ENCODE measurements at regions not wholly inside any gene's neighbourhood (a gene's known extent, or its start where the extent isn't known, plus 50 kb on each side); places are given as distances from the start of the nearest gene placed in this dataset.
"Not testable (repeated sequence)": the region's sequence is repeated elsewhere in the genome, so short reads cannot be mapped to it uniquely, and the experiment has no call there.

DNA sequence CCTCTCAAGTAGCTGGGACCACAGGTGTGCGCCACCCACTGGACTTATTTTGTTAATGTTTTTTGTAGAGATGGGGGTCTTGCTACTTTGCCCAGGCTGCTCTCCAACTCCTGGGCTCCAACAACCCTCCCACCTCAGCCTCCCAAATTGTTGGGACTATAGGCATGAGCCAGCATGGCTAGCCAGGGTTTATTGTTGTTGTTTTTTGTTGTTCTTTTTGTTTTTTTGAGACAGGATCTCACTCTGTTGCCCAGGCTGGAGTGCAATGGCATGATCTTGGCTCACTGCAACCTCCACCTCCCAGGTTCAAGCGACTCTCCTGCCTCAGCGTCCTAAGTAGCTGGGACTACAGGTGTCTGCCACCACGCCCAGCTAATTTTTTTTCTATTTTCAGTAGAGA is 142.2 kb downstream of the CRLF3 start:
- not testable (repeated sequence) for H3K9me3 ChIP-seq; DNase-seq (ENCODE audit: low spot score); H3K27me3 ChIP-seq; H3K27ac ChIP-seq; H3K4me3 ChIP-seq; H3K4me1 ChIP-seq; H3K36me3 ChIP-seq

- H3K27me3 ChIP-seq; H3K27ac ChIP-seq; H3K4me3 ChIP-seq; DNase-seq (ENCODE audit: low spot score); H3K36me3 ChIP-seq; H3K4me1 ChIP-seq: not testable (repeated sequence)
- H3K9me3 ChIP-seq: peaks cover 0 to 20% of the 10 kb centered on the region in 2 donors
Observed at GRCh38 chr17:30680681-30681080, 143.8 kb downstream of the CRLF3 start.

GRCh38 chr17:30677550-30678249 is 146.8 kb downstream of the CRLF3 start:
- Histone ChIP-seq H3K27me3 (no peaks in the 10 kb centered on the region), H3K4me3 (no peak overlapping the region), H3K9me3 (peaks cover 0 to 20% of the 10 kb centered on the region in 2 donors), H3K36me3 (no peaks in the 10 kb centered on the region), H3K27ac (no peak overlapping the region), H3K4me1 (no peaks in the 10 kb centered on the region)
- TF ChIP-seq, protein P1, sequence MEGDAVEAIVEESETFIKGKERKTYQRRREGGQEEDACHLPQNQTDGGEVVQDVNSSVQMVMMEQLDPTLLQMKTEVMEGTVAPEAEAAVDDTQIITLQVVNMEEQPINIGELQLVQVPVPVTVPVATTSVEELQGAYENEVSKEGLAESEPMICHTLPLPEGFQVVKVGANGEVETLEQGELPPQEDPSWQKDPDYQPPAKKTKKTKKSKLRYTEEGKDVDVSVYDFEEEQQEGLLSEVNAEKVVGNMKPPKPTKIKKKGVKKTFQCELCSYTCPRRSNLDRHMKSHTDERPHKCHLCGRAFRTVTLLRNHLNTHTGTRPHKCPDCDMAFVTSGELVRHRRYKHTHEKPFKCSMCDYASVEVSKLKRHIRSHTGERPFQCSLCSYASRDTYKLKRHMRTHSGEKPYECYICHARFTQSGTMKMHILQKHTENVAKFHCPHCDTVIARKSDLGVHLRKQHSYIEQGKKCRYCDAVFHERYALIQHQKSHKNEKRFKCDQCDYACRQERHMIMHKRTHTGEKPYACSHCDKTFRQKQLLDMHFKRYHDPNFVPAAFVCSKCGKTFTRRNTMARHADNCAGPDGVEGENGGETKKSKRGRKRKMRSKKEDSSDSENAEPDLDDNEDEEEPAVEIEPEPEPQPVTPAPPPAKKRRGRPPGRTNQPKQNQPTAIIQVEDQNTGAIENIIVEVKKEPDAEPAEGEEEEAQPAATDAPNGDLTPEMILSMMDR (IDR thresholded peaks at IDR 0.05): no peak
- no peak for DNase-seq (ENCODE audit: low spot score)

DNA sequence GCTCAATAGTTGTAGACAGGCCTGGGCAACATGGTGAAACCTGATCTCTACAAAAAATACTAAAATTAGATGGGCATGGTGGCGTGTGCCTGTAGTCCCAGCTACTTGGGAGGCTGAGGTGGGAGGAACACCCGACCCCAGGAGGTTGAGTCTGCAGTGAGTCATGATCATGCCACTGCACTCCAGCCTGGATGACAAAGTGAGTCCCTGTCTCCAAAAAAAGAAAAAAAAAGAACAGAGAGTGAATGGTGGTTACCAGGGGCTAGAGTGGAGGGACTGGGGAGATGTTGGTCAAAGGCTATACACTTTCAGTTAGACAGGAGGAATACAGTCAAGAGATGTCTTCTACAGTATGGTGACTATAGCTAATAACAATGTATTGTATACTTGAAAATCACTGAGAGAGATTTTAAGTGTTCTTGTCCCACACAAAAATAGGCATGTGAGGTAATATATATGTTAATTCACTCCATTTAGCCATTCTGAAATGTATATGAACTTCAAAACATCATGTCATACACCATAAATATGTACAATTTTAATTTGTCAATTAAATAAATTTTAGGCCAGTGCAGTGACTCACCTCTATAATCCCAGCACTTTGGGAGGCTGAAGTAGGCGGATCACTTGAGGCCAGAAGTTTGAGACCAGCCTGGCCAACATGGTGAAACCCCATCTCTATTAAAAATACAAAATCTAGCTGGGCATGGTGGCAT is 148.6 kb downstream of the CRLF3 start:
- DNase-seq (ENCODE audit: low spot score); H3K4me1 ChIP-seq; H3K27ac ChIP-seq; H3K36me3 ChIP-seq; H3K27me3 ChIP-seq; H3K4me3 ChIP-seq: not testable (repeated sequence)
- peaks cover 0 to 20% of the 10 kb centered on the region in 2 donors for H3K9me3 ChIP-seq

DNA sequence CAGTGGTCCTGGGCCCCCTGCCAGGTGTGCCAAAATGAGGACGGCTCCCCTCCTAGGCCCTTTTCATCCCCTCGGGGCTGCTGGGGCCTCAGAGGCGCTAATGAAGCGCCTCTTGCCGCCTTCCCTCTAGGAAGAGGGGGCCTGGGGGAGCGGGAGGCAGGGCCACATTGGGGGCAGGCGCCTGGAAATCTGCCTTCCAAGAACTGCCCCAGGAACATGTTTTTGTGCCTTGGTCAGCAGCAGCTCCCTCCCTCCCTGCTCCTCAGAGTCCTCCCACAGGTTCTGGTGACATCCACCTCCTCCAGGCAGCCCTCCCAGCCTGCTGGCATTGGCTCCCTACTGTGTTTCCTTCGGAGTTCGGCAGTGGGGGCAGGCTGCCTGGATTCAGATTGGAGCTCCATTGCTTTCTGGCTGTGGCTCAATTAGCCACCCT is 155.3 kb downstream of the CRLF3 start:
- not testable (repeated sequence) for H3K36me3 ChIP-seq; H3K4me3 ChIP-seq; DNase-seq (ENCODE audit: low spot score); H3K4me1 ChIP-seq; H3K27ac ChIP-seq; H3K27me3 ChIP-seq; H3K9me3 ChIP-seq

GRCh38 chr17:30668360-30669181 is 155.9 kb downstream of the CRLF3 start:
- H3K36me3 ChIP-seq: not testable (repeated sequence)
- H3K4me3 ChIP-seq: peak overlapping the region in 1 of 2 donors; percentile 57

DNA sequence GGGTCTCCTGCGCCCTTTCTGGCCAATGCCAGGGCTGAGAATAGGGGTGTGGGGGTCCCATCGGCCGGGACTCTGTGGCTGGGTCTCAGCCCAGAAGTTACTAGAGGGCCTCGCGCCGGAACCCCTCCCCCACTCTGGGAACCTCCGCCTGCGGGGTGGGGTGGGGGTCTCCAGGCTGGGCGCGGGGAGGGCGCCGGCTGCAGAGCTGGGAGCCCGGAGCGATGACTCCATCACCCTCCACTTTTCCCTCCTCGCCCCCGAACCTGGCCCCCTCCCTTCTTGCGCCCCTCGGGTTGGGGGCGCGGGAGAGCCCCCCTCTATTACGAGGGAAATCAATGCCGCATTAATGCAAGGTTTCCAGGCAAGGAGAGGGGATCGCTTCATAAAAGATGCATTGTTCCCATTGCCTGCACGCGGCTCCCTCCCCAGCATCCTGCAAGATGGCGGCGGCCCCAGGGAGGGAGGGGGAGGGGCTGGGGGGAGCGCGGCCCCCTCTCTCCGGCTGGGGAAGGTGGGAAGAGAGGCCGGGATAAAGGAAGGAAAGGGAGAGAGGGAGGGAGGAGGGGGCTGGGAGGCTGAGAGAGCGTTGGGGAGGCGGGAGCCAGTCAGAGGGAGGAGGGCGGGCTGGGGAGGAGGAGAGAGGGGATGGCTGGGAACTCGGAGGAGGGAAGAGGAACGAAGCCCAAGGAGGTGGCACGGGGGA is 156.7 kb downstream of the CRLF3 start:
- H3K27me3 ChIP-seq; H3K4me1 ChIP-seq; H3K36me3 ChIP-seq; H3K27ac ChIP-seq; DNase-seq (ENCODE audit: low spot score); H3K9me3 ChIP-seq: not testable (repeated sequence)
- H3K4me3 ChIP-seq: peak overlapping the region; percentile 47 to 57

More at GRCh38 chr17:30668360-30669181, 155.9 kb downstream of the CRLF3 start:
- not testable (repeated sequence) for H3K4me1 ChIP-seq; H3K27me3 ChIP-seq; H3K9me3 ChIP-seq; DNase-seq (ENCODE audit: low spot score); H3K27ac ChIP-seq

DNA sequence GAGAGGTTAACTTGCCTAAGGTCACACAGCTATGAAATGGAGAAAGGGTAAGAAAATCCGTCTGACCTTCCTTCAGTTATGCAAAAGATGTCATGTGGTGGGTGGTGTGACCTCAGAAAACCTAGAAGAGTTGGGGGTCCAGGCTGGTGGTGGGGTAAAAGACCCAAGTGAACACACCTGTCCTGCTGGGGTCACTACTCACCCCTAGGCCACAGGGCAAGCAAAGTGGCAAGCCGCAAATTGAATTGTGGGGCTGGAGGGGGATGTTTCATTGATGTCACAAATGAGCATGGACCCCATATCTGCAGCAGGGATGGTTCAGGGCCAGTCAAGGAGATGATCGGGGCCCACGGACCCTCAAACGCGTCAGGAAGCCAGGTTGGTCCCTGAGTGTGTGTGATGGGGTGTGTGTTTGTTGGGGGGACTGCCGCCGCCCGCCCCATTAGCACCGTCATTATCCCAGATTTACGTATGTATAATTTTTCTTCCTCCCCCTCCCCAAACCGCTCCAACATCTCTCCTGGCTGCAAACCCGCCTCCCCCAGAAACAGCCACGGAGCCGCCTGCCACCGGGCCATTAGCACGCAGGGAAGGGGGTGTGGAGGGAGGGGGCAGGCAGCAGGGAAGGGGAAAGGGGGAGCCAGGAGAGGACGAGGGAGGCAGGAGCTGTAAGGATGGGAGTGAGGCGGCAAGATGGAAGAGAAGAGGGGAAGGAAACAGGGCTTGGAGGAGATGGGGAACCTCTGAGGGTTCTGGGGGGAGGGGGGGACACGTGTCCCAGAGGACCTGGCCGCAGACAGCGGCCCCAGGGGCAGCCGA is 157.4 kb downstream of the CRLF3 start:
- not testable (repeated sequence) for H3K27ac ChIP-seq; H3K27me3 ChIP-seq; H3K9me3 ChIP-seq; H3K36me3 ChIP-seq; H3K4me1 ChIP-seq; DNase-seq (ENCODE audit: low spot score)
- peak overlapping the region; percentile 47 to 57 for H3K4me3 ChIP-seq

- not testable (repeated sequence) for H3K4me3 ChIP-seq; H3K27me3 ChIP-seq; H3K27ac ChIP-seq; H3K4me1 ChIP-seq; H3K9me3 ChIP-seq; H3K36me3 ChIP-seq; DNase-seq (ENCODE audit: low spot score)
Observed at GRCh38 chr17:30663727-30664455, 160.6 kb downstream of the CRLF3 start.

DNA sequence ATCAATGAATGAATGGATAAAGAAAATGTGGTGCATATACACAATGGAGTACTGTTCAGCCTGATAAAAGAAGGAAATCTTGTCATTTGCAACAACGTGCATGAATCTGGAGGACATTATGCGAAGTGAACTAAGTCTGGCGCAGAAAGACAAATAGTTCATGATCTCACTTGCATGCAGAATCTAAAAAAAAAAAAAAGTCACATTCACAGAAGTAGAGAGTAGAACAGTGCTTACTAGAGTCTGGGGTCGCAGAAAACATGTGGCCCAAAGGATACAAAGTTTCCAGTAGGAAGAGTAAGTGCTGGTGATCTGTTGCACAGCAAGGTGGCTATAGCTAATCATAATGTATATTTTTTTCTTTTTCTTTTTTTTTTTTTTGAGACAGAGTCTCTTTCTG is 167.3 kb downstream of the CRLF3 start:
- not testable (repeated sequence) for H3K9me3 ChIP-seq; DNase-seq (ENCODE audit: low spot score); H3K27me3 ChIP-seq; H3K4me3 ChIP-seq; H3K27ac ChIP-seq; H3K4me1 ChIP-seq; H3K36me3 ChIP-seq

DNA sequence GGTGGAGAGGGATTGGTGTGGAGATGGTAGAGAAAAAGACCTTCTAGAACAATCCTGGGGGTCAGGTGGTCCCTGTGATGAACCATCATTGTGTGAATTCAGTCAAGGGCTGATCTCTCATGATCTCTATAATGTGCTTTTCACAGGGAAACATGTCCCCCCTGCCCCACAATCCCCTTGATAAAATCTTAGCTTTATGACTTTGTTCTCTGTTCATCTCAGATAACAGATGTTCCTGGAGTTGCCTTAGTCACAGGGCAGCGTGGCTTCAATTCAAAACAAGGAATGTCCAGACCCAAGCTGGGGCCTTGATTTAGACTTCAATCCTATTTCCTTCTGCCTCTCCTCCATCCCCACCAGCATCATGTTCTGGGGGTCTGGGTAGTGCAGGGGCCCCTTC is 171.5 kb downstream of the CRLF3 start:
- H3K27ac ChIP-seq; DNase-seq (ENCODE audit: low spot score); H3K4me1 ChIP-seq; H3K9me3 ChIP-seq; H3K4me3 ChIP-seq; H3K36me3 ChIP-seq; H3K27me3 ChIP-seq: not testable (repeated sequence)

DNA sequence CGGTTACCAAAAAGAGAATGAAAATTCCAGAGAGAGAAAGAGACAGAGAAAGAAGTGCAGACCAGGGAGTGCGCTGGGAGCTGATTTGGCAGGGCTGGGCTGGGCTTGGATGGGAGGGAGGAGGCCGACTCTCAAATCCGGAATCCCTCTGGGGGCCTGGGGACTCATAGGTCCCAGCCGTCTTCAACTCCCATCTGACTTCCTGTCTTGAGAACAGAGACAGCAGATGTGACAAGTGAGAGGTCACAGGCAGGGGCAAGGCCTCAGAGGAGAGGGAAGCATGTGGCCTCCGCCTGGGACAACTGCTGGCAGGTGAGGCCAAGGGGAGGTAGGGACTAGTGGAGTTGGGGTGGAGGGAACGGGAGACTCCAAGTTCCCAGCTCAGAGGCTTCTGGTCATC is 172.9 kb downstream of the GOSR1 start:
- H3K4me3 ChIP-seq; H3K27me3 ChIP-seq; H3K27ac ChIP-seq; H3K4me1 ChIP-seq; DNase-seq (ENCODE audit: low spot score); H3K36me3 ChIP-seq; H3K9me3 ChIP-seq: not testable (repeated sequence)

All from right atrium auricular region (tissue), 2 donors.